ENCODE measurements at regions not wholly inside any gene's neighbourhood (a gene's known extent, or its start where the extent isn't known, plus 50 kb on each side); places are given as distances from the start of the nearest gene placed in this dataset.

- H2BK15ac ChIP-seq (ENCODE audit: low read length), result no peak overlapping the region
- H2BK12ac ChIP-seq (ENCODE audit: low read length), result no peak overlapping the region
- no peak overlapping the region for H3K4ac ChIP-seq (ENCODE audit: low read length)
- no peak overlapping the region for H4K8ac ChIP-seq (ENCODE audit: low read depth, low read length)
- no peak overlapping the region for H3K14ac ChIP-seq (ENCODE audit: low read length)
- no peaks in the 10 kb centered on the region for H3K27me3 ChIP-seq (ENCODE audit: control insufficient read depth in 3 of 3, insufficient read depth in 3 of 3, low read depth in 1 of 3, low read length in 3 of 3)
- DNase-seq (ENCODE audit: low spot score), result no peak
- H3K4me1 ChIP-seq (ENCODE audit: control insufficient read depth in 2 of 2, insufficient read depth in 1 of 2, low read depth in 1 of 2, low read length in 2 of 2), result peaks cover 0 to 2% of the 10 kb centered on the region in 2 donors
- H4K91ac ChIP-seq (ENCODE audit: low read depth, low read length, poor library complexity), result no peak overlapping the region
- H3K4me3 ChIP-seq (ENCODE audit: low read length in 2 of 2), result no peak overlapping the region
- H3K9ac ChIP-seq (ENCODE audit: low read depth, low read length, poor library complexity), result no peak overlapping the region
- H3K79me1 ChIP-seq (ENCODE audit: low read depth, low read length), result no peaks in the 10 kb centered on the region
- H3K9me3 ChIP-seq (replicated peaks in 1 of 2; ENCODE audit: control insufficient read depth in 2 of 2, insufficient read depth in 1 of 2, low read depth in 1 of 2, low read length in 2 of 2), result no peaks in the 10 kb centered on the region
- no peak overlapping the region for H2AFZ ChIP-seq (ENCODE audit: low read length)
- no peak overlapping the region for H2BK5ac ChIP-seq (ENCODE audit: low read length)
- H3K23ac ChIP-seq (ENCODE audit: low read depth, low read length, poor library complexity), result no peak overlapping the region
- H3K36me3 ChIP-seq (replicated peaks in 1 of 2; ENCODE audit: control insufficient read depth in 2 of 2, insufficient read depth in 2 of 2, low read length in 2 of 2), result no peaks in the 10 kb centered on the region
- WGBS, 2 donors (ENCODE audit: extremely low coverage in 2 of 2, insufficient read length in 2 of 2, insufficient replicate concordance in 1 of 2), result no CpG with 5 or more reads among the region's 2 CpGs
- H3K4me2 ChIP-seq (ENCODE audit: insufficient read depth, low read length, poor library complexity, severe bottlenecking), result no peak overlapping the region
- no peak overlapping the region for H3K27ac ChIP-seq (replicated peaks; ENCODE audit: low read length)
- H3K18ac ChIP-seq (ENCODE audit: low read length), result no peak overlapping the region
- H2BK120ac ChIP-seq (ENCODE audit: low read depth, low read length), result no peak overlapping the region
- no peak overlapping the region for H2AK5ac ChIP-seq (ENCODE audit: low read depth, low read length)
Observed at GRCh38 chr11:80629466-80629865, 1188.6 kb upstream of the TENM4 start.

DNA sequence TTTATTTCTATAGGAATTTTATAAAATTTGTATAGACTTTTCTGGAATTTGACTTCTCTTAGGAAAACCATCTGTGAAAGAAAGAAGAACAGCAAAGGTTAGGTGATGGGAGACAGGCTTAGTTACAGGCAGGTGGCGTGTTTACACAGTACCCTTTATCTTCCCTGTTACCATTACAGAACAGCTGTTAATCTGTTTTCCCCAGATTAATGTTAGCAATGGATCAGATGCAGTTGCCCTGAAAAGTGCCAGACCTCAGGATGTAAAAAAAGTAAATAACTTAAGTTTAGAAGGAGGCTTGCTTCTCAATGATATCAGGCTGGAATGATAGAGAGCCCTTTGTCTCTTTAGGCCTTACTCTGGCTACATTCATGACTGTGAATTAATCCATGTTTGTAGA, 1186.5 kb upstream of the TENM4 start:
- Histone ChIP-seq H2BK15ac (ENCODE audit: low read length) (no peak overlapping the region), H3K36me3 (replicated peaks in 1 of 2; ENCODE audit: control insufficient read depth in 2 of 2, insufficient read depth in 2 of 2, low read length in 2 of 2) (no peaks in the 10 kb centered on the region), H2BK12ac (ENCODE audit: low read length) (no peak overlapping the region), H3K14ac (ENCODE audit: low read length) (no peak overlapping the region), H3K18ac (ENCODE audit: low read length) (no peak overlapping the region), H3K23ac (ENCODE audit: low read depth, low read length, poor library complexity) (no peak overlapping the region), H3K4ac (ENCODE audit: low read length) (no peak overlapping the region), H2AFZ (ENCODE audit: low read length) (peak overlapping the region; percentile 35), H4K8ac (ENCODE audit: low read depth, low read length) (no peak overlapping the region), H2BK5ac (ENCODE audit: low read length) (no peak overlapping the region), H3K27ac (replicated peaks; ENCODE audit: low read length) (no peak overlapping the region), H3K4me2 (ENCODE audit: insufficient read depth, low read length, poor library complexity, severe bottlenecking) (no peak overlapping the region), H3K4me3 (ENCODE audit: low read length in 2 of 2) (no peak overlapping the region), H3K9ac (ENCODE audit: low read depth, low read length, poor library complexity) (no peak overlapping the region), H3K9me3 (replicated peaks in 1 of 2; ENCODE audit: control insufficient read depth in 2 of 2, insufficient read depth in 1 of 2, low read depth in 1 of 2, low read length in 2 of 2) (no peaks in the 10 kb centered on the region), H3K27me3 (ENCODE audit: control insufficient read depth in 3 of 3, insufficient read depth in 3 of 3, low read depth in 1 of 3, low read length in 3 of 3) (no peaks in the 10 kb centered on the region), H2BK120ac (ENCODE audit: low read depth, low read length) (no peak overlapping the region), H3K79me1 (ENCODE audit: low read depth, low read length) (no peaks in the 10 kb centered on the region), H4K91ac (ENCODE audit: low read depth, low read length, poor library complexity) (no peak overlapping the region), H2AK5ac (ENCODE audit: low read depth, low read length) (no peak overlapping the region), H3K4me1 (ENCODE audit: control insufficient read depth in 2 of 2, insufficient read depth in 1 of 2, low read depth in 1 of 2, low read length in 2 of 2) (no peaks in the 10 kb centered on the region)
- DNase-seq (ENCODE audit: low spot score), result no peak
- WGBS, 2 donors (ENCODE audit: extremely low coverage in 2 of 2, insufficient read length in 2 of 2, insufficient replicate concordance in 1 of 2), result no CpG with 5 or more reads among the region's 1 CpG

GRCh38 chr11:80626721-80627120, 1185.9 kb upstream of the TENM4 start:
- Histone ChIP-seq H3K14ac (ENCODE audit: low read length) (no peak overlapping the region), H3K4me3 (ENCODE audit: low read length in 2 of 2) (no peak overlapping the region), H3K9me3 (replicated peaks in 1 of 2; ENCODE audit: control insufficient read depth in 2 of 2, insufficient read depth in 1 of 2, low read depth in 1 of 2, low read length in 2 of 2) (no peaks in the 10 kb centered on the region), H3K4me2 (ENCODE audit: insufficient read depth, low read length, poor library complexity, severe bottlenecking) (no peak overlapping the region), H2BK120ac (ENCODE audit: low read depth, low read length) (no peak overlapping the region), H4K91ac (ENCODE audit: low read depth, low read length, poor library complexity) (no peak overlapping the region), H2AFZ (ENCODE audit: low read length) (no peak overlapping the region), H2AK5ac (ENCODE audit: low read depth, low read length) (no peak overlapping the region), H3K27ac (replicated peaks; ENCODE audit: low read length) (no peak overlapping the region), H3K36me3 (replicated peaks in 1 of 2; ENCODE audit: control insufficient read depth in 2 of 2, insufficient read depth in 2 of 2, low read length in 2 of 2) (no peaks in the 10 kb centered on the region), H3K79me1 (ENCODE audit: low read depth, low read length) (no peaks in the 10 kb centered on the region), H2BK12ac (ENCODE audit: low read length) (no peak overlapping the region), H3K27me3 (ENCODE audit: control insufficient read depth in 3 of 3, insufficient read depth in 3 of 3, low read depth in 1 of 3, low read length in 3 of 3) (no peaks in the 10 kb centered on the region), H3K4me1 (ENCODE audit: control insufficient read depth in 2 of 2, insufficient read depth in 1 of 2, low read depth in 1 of 2, low read length in 2 of 2) (no peaks in the 10 kb centered on the region), H3K9ac (ENCODE audit: low read depth, low read length, poor library complexity) (no peak overlapping the region), H2BK5ac (ENCODE audit: low read length) (no peak overlapping the region), H2BK15ac (ENCODE audit: low read length) (no peak overlapping the region), H3K23ac (ENCODE audit: low read depth, low read length, poor library complexity) (no peak overlapping the region), H4K8ac (ENCODE audit: low read depth, low read length) (no peak overlapping the region), H3K18ac (ENCODE audit: low read length) (no peak overlapping the region), H3K4ac (ENCODE audit: low read length) (no peak overlapping the region)
- no peak for DNase-seq (ENCODE audit: low spot score)
- WGBS, 2 donors (ENCODE audit: extremely low coverage in 2 of 2, insufficient read length in 2 of 2, insufficient replicate concordance in 1 of 2), result no CpG with 5 or more reads among the region's 4 CpGs

DNA sequence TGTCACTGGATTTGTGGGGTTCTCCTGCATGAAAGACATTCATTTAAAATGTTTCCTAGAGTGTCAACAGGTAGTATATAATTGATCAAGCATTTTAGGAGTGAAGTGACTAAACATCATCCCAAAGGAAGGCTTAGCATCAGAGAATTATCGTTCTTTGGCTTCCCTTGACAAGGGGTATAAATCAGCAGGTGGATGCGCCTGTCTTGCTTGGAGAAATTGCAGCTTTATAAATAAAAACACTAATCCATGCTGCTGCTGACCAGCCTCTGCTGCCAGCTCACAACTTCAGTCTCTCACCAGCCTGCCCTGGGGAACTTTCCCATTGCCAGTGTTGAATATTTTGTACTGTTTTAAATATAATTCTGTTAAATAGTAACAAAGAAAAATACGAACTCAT, 1184.7 kb upstream of the TENM4 start:
- no peak overlapping the region for H2AFZ ChIP-seq (ENCODE audit: low read length)
- H3K4ac ChIP-seq (ENCODE audit: low read length), result no peak overlapping the region
- no peak overlapping the region for H4K91ac ChIP-seq (ENCODE audit: low read depth, low read length, poor library complexity)
- no peak overlapping the region for H3K4me3 ChIP-seq (ENCODE audit: low read length in 2 of 2)
- no peak overlapping the region for H2BK15ac ChIP-seq (ENCODE audit: low read length)
- H3K4me1 ChIP-seq (ENCODE audit: control insufficient read depth in 2 of 2, insufficient read depth in 1 of 2, low read depth in 1 of 2, low read length in 2 of 2), result no peaks in the 10 kb centered on the region
- H3K14ac ChIP-seq (ENCODE audit: low read length), result no peak overlapping the region
- H3K9ac ChIP-seq (ENCODE audit: low read depth, low read length, poor library complexity), result no peak overlapping the region
- H3K23ac ChIP-seq (ENCODE audit: low read depth, low read length, poor library complexity), result no peak overlapping the region
- no peaks in the 10 kb centered on the region for H3K9me3 ChIP-seq (replicated peaks in 1 of 2; ENCODE audit: control insufficient read depth in 2 of 2, insufficient read depth in 1 of 2, low read depth in 1 of 2, low read length in 2 of 2)
- WGBS, 2 donors (ENCODE audit: extremely low coverage in 2 of 2, insufficient read length in 2 of 2, insufficient replicate concordance in 1 of 2), result no CpG with 5 or more reads among the region's 3 CpGs
- H2BK5ac ChIP-seq (ENCODE audit: low read length), result no peak overlapping the region
- H3K4me2 ChIP-seq (ENCODE audit: insufficient read depth, low read length, poor library complexity, severe bottlenecking), result no peak overlapping the region
- H3K36me3 ChIP-seq (replicated peaks in 1 of 2; ENCODE audit: control insufficient read depth in 2 of 2, insufficient read depth in 2 of 2, low read length in 2 of 2), result no peaks in the 10 kb centered on the region
- H3K79me1 ChIP-seq (ENCODE audit: low read depth, low read length), result no peaks in the 10 kb centered on the region
- no peak overlapping the region for H3K18ac ChIP-seq (ENCODE audit: low read length)
- no peak overlapping the region for H2BK12ac ChIP-seq (ENCODE audit: low read length)
- DNase-seq (ENCODE audit: low spot score), result no peak
- no peak overlapping the region for H4K8ac ChIP-seq (ENCODE audit: low read depth, low read length)
- H3K27ac ChIP-seq (replicated peaks; ENCODE audit: low read length), result no peak overlapping the region
- no peak overlapping the region for H2AK5ac ChIP-seq (ENCODE audit: low read depth, low read length)
- no peak overlapping the region for H2BK120ac ChIP-seq (ENCODE audit: low read depth, low read length)
- no peaks in the 10 kb centered on the region for H3K27me3 ChIP-seq (ENCODE audit: control insufficient read depth in 3 of 3, insufficient read depth in 3 of 3, low read depth in 1 of 3, low read length in 3 of 3)
